ENCODE measurements at regions not wholly inside any gene's neighbourhood (a gene's known extent, or its start where the extent isn't known, plus 50 kb on each side); places are given as distances from the start of the nearest gene placed in this dataset.
A peak's percentile ranks its signal among the peaks of the same experiment; 100 is the strongest.

DNA sequence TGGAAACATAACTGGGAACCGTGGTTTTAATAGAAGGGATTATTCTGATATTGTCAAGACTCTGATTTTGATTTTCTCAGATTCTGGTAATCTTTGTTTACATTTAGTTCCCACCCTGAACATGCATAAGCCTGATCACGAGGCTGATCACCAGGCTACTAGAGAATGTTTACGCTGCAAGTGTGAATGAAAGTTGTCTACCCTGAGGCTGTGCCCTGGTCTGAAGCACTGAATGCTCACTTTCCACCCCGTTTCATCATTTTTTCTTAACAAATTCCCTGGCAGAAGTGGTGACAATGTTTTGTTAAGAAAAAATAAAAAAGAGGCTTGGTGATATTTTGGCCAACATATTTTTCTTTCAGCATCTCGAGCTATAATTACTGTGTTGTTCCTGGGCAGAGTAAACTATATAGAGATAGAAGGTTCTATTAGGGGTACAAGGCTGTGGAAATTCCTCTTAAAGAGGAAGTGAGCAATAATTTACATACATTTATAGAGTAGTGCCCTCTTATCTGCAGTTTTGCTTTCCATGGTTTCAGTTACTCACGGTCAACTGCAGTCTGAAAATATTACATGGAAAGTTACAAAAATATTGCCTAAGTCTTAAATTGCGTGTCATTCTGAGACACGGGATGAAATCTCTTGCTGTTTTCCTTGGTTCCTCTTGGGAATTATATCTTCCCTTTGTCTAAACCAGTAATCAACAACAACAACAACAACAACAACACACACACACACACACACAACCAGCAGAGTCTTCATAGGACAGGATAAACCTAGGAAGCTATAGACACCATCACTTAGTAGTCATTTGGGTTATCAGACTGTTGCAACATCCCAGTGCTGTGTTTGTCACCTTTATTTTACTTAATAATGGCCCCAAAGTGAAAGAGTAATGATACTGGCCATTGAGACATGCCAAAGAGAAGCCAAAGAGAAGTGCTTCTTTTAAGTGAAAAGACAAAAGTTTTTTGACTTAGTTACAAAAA lies 566.6 kb upstream of the CITED2 start:
- H2AK5ac ChIP-seq (ENCODE audit: low read length, severe bottlenecking), result no peak overlapping the region
- H3K27me3 ChIP-seq (ENCODE audit: control insufficient read depth in 1 of 2, insufficient read depth in 1 of 2, low read length in 2 of 2), result no peaks in the 10 kb centered on the region
- H3K27ac ChIP-seq (ENCODE audit: low read length, poor library complexity, severe bottlenecking), result no peak overlapping the region
- H3K36me3 ChIP-seq (ENCODE audit: control insufficient read depth in 1 of 2, insufficient read depth in 2 of 2, low read depth in 1 of 2, low read length in 2 of 2), result no peaks in the 10 kb centered on the region
- DNase-seq, result peak; percentile 90
- H3K18ac ChIP-seq (ENCODE audit: low read depth in 1 of 2, low read length in 2 of 2), result peak overlapping the region; percentile 18 to 86
- no peak overlapping the region for H3K4ac ChIP-seq (ENCODE audit: low read depth in 1 of 2, low read length in 2 of 2)
- H3K9me3 ChIP-seq (ENCODE audit: control insufficient read depth, low read length), result no peaks in the 10 kb centered on the region
- H3K79me1 ChIP-seq (replicated peaks; ENCODE audit: low read length, poor library complexity, severe bottlenecking), result no peaks in the 10 kb centered on the region
- no peak overlapping the region for H3K14ac ChIP-seq (ENCODE audit: low read length in 2 of 2)
- H2AFZ ChIP-seq (ENCODE audit: low read depth, low read length), result no peak overlapping the region
- no peak overlapping the region for H3K23ac ChIP-seq (ENCODE audit: low read length in 2 of 2)
- H2BK120ac ChIP-seq (ENCODE audit: low read depth, low read length), result no peak overlapping the region
- H4K91ac ChIP-seq (ENCODE audit: low read length), result peak overlapping the region; percentile 50
- no peak overlapping the region for H2BK5ac ChIP-seq (ENCODE audit: low read depth, low read length, poor library complexity, severe bottlenecking)
- peaks cover 2% of the 10 kb centered on the region for H3K4me1 ChIP-seq (ENCODE audit: control insufficient read depth, insufficient read depth, low read depth, low read length)
- WGBS, result 54% methylated on average over 6 of the region's 8 CpGs
- no peak overlapping the region for H3K9ac ChIP-seq (ENCODE audit: low read length)
- no peak overlapping the region for H3K4me2 ChIP-seq (ENCODE audit: low read length, poor library complexity, severe bottlenecking)
- H2BK15ac ChIP-seq (ENCODE audit: low read depth, poor library complexity, severe bottlenecking), result no peak overlapping the region
- no peak overlapping the region for H3K4me3 ChIP-seq (ENCODE audit: insufficient read depth in 1 of 2, low read depth in 1 of 2, low read length in 2 of 2)
- H2BK12ac ChIP-seq (ENCODE audit: low read length in 2 of 2), result peak overlapping the region in 1 of 2 experiments; percentile 82
- H4K8ac ChIP-seq (ENCODE audit: low read length), result peak overlapping the region; percentile 41

- Histone ChIP-seq H3K18ac (ENCODE audit: low read depth in 1 of 2, low read length in 2 of 2) (peak overlapping the region in 1 of 2 experiments; percentile 33), H3K27me3 (ENCODE audit: control insufficient read depth in 1 of 2, insufficient read depth in 1 of 2, low read length in 2 of 2) (no peaks in the 10 kb centered on the region), H4K8ac (ENCODE audit: low read length) (no peak overlapping the region), H2BK12ac (ENCODE audit: low read length in 2 of 2) (peak overlapping the region in 1 of 2 experiments; percentile 54), H3K4me3 (ENCODE audit: insufficient read depth in 1 of 2, low read depth in 1 of 2, low read length in 2 of 2) (no peak overlapping the region), H3K14ac (ENCODE audit: low read length in 2 of 2) (no peak overlapping the region), H3K4me2 (ENCODE audit: low read length, poor library complexity, severe bottlenecking) (no peak overlapping the region), H3K9me3 (ENCODE audit: control insufficient read depth, low read length) (no peaks in the 10 kb centered on the region), H2AK5ac (ENCODE audit: low read length, severe bottlenecking) (no peak overlapping the region), H2BK15ac (ENCODE audit: low read depth, poor library complexity, severe bottlenecking) (no peak overlapping the region), H3K23ac (ENCODE audit: low read length in 2 of 2) (no peak overlapping the region), H3K9ac (ENCODE audit: low read length) (no peak overlapping the region), H2AFZ (ENCODE audit: low read depth, low read length) (no peak overlapping the region), H3K36me3 (ENCODE audit: control insufficient read depth in 1 of 2, insufficient read depth in 2 of 2, low read depth in 1 of 2, low read length in 2 of 2) (no peaks in the 10 kb centered on the region), H2BK5ac (ENCODE audit: low read depth, low read length, poor library complexity, severe bottlenecking) (no peak overlapping the region), H3K4me1 (ENCODE audit: control insufficient read depth, insufficient read depth, low read depth, low read length) (peaks cover 2% of the 10 kb centered on the region), H3K4ac (ENCODE audit: low read depth in 1 of 2, low read length in 2 of 2) (no peak overlapping the region), H3K79me1 (replicated peaks; ENCODE audit: low read length, poor library complexity, severe bottlenecking) (no peaks in the 10 kb centered on the region), H4K91ac (ENCODE audit: low read length) (no peak overlapping the region), H2BK120ac (ENCODE audit: low read depth, low read length) (no peak overlapping the region), H3K27ac (ENCODE audit: low read length, poor library complexity, severe bottlenecking) (no peak overlapping the region)
- no peak for DNase-seq
- 96% methylated on average over 1 of the region's 2 CpGs for WGBS
Observed at GRCh38 chr6:139939189-139939979, 564.9 kb upstream of the CITED2 start.

- Histone ChIP-seq H3K4me3 (ENCODE audit: insufficient read depth in 1 of 2, low read depth in 1 of 2, low read length in 2 of 2) (no peak overlapping the region), H4K8ac (ENCODE audit: low read length) (no peak overlapping the region), H3K4me1 (ENCODE audit: control insufficient read depth, insufficient read depth, low read depth, low read length) (peaks cover 1% of the 10 kb centered on the region), H2AK5ac (ENCODE audit: low read length, severe bottlenecking) (no peak overlapping the region), H4K91ac (ENCODE audit: low read length) (no peak overlapping the region), H3K4ac (ENCODE audit: low read depth in 1 of 2, low read length in 2 of 2) (no peak overlapping the region), H3K18ac (ENCODE audit: low read depth in 1 of 2, low read length in 2 of 2) (no peak overlapping the region), H3K23ac (ENCODE audit: low read length in 2 of 2) (no peak overlapping the region), H3K14ac (ENCODE audit: low read length in 2 of 2) (no peak overlapping the region), H2BK120ac (ENCODE audit: low read depth, low read length) (no peak overlapping the region), H2BK12ac (ENCODE audit: low read length in 2 of 2) (no peak overlapping the region), H2BK5ac (ENCODE audit: low read depth, low read length, poor library complexity, severe bottlenecking) (no peak overlapping the region), H3K27me3 (ENCODE audit: control insufficient read depth in 1 of 2, insufficient read depth in 1 of 2, low read length in 2 of 2) (no peaks in the 10 kb centered on the region), H2BK15ac (ENCODE audit: low read depth, poor library complexity, severe bottlenecking) (no peak overlapping the region), H2AFZ (ENCODE audit: low read depth, low read length) (no peak overlapping the region), H3K27ac (ENCODE audit: low read length, poor library complexity, severe bottlenecking) (no peak overlapping the region), H3K36me3 (ENCODE audit: control insufficient read depth in 1 of 2, insufficient read depth in 2 of 2, low read depth in 1 of 2, low read length in 2 of 2) (no peaks in the 10 kb centered on the region), H3K4me2 (ENCODE audit: low read length, poor library complexity, severe bottlenecking) (no peak overlapping the region), H3K79me1 (replicated peaks; ENCODE audit: low read length, poor library complexity, severe bottlenecking) (no peaks in the 10 kb centered on the region), H3K9me3 (ENCODE audit: control insufficient read depth, low read length) (no peaks in the 10 kb centered on the region), H3K9ac (ENCODE audit: low read length) (no peak overlapping the region)
- WGBS, result 78% methylated on average over 3 of the region's 3 CpGs
- DNase-seq, result no peak
Observed at GRCh38 chr6:139932671-139933070, 558.2 kb upstream of the CITED2 start.

GRCh38 chr6:139931747-139932146 lies 557.3 kb upstream of the CITED2 start:
- Histone ChIP-seq H3K27me3 (ENCODE audit: control insufficient read depth in 1 of 2, insufficient read depth in 1 of 2, low read length in 2 of 2) (no peaks in the 10 kb centered on the region), H2BK120ac (ENCODE audit: low read depth, low read length) (no peak overlapping the region), H3K36me3 (ENCODE audit: control insufficient read depth in 1 of 2, insufficient read depth in 2 of 2, low read depth in 1 of 2, low read length in 2 of 2) (no peaks in the 10 kb centered on the region), H3K4me1 (ENCODE audit: control insufficient read depth, insufficient read depth, low read depth, low read length) (peaks cover 1% of the 10 kb centered on the region), H3K27ac (ENCODE audit: low read length, poor library complexity, severe bottlenecking) (no peak overlapping the region), H3K18ac (ENCODE audit: low read depth in 1 of 2, low read length in 2 of 2) (no peak overlapping the region), H3K9ac (ENCODE audit: low read length) (no peak overlapping the region), H2BK15ac (ENCODE audit: low read depth, poor library complexity, severe bottlenecking) (no peak overlapping the region), H4K8ac (ENCODE audit: low read length) (no peak overlapping the region), H3K9me3 (ENCODE audit: control insufficient read depth, low read length) (no peaks in the 10 kb centered on the region), H3K4me2 (ENCODE audit: low read length, poor library complexity, severe bottlenecking) (no peak overlapping the region), H3K23ac (ENCODE audit: low read length in 2 of 2) (no peak overlapping the region), H3K79me1 (replicated peaks; ENCODE audit: low read length, poor library complexity, severe bottlenecking) (no peaks in the 10 kb centered on the region), H2BK5ac (ENCODE audit: low read depth, low read length, poor library complexity, severe bottlenecking) (no peak overlapping the region), H2AK5ac (ENCODE audit: low read length, severe bottlenecking) (no peak overlapping the region), H3K4ac (ENCODE audit: low read depth in 1 of 2, low read length in 2 of 2) (no peak overlapping the region), H4K91ac (ENCODE audit: low read length) (no peak overlapping the region), H2BK12ac (ENCODE audit: low read length in 2 of 2) (no peak overlapping the region), H3K14ac (ENCODE audit: low read length in 2 of 2) (no peak overlapping the region), H3K4me3 (ENCODE audit: insufficient read depth in 1 of 2, low read depth in 1 of 2, low read length in 2 of 2) (no peak overlapping the region), H2AFZ (ENCODE audit: low read depth, low read length) (no peak overlapping the region)
- WGBS, result 92% methylated on average over 2 of the region's 2 CpGs
- no peak for DNase-seq
